Heart left ventricle (tissue), 16 donors: ENCODE measurements at regions not wholly inside any gene's neighbourhood (a gene's known extent, or its start where the extent isn't known, plus 50 kb on each side); places are given as distances from the start of the nearest gene placed in this dataset.

Source experiments
- ATAC-seq, 4 donors: fragments of 200-7000 bp; cut with Tn5 transposase; one replicate each; pipeline ENCODE4 v1.9.1; 2020 to 2022; ENCODE audit warnings: moderate library complexity in 4 of 4, mild to moderate bottlenecking in 3 of 4, moderate number of reproducible peaks in 1 of 4
- DNase-seq, 5 donors: peaks; one replicate each; pipeline ENCODE4 v3.0.0-alpha.2; 2020
- H3K27ac ChIP-seq, 12 donors: fragments of 200-600 bp; sonication (generic) in 4 of 12; one replicate each; pipeline versions ENCODE4 v1.5.0 to v1.8.0; 2016 to 2022; ENCODE audit warnings: mild to moderate bottlenecking in 2 of 12
- H3K27me3 ChIP-seq, 9 donors: fragments of 200-600 bp; sonication (generic) in 2 of 9; one replicate each; pipeline versions ENCODE4 v1.5.1 to v1.8.0; 2016 to 2022; ENCODE audit warnings: mild to moderate bottlenecking in 3 of 9
- H3K36me3 ChIP-seq, 9 donors: fragments of 200-600 bp; sonication (generic) in 2 of 9; one replicate each; pipeline versions ENCODE4 v1.5.0 to v1.8.0; 2018 to 2022; ENCODE audit warnings: mild to moderate bottlenecking in 2 of 9
- H3K4me1 ChIP-seq, 12 donors: fragments of 200-600 bp; sonication (generic) in 4 of 12; one replicate each; pipeline versions ENCODE4 v1.5.0 to v1.8.0; 2016 to 2022; ENCODE audit warnings: mild to moderate bottlenecking in 3 of 12
- H3K4me3 ChIP-seq, 12 donors: fragments of 200-600 bp; sonication (generic) in 4 of 12; one replicate each; pipeline versions ENCODE4 v1.5.0 to v1.8.0; 2017 to 2022; ENCODE audit warnings: mild to moderate bottlenecking in 9 of 12, moderate library complexity in 4 of 12
- H3K9me3 ChIP-seq, 12 donors: fragments of 200-600 bp; sonication (generic) in 4 of 12; one replicate each; pipeline versions ENCODE4 v1.5.0 to v1.8.0; 2016 to 2022; ENCODE audit warnings: mild to moderate bottlenecking in 1 of 12
- POLR2A ChIP-seq, 2 donors: fragments of 450-650 bp; IDR thresholded peaks; one replicate each; pipeline ENCODE4 v1.6.1; 2017; ENCODE audit warnings: antibody characterized with exemption in 2 of 2, mild to moderate bottlenecking in 2 of 2, moderate library complexity in 2 of 2
- WGBS, 4 donors: extraction: QIAGEN DNeasy Blood & Tissue Kit in 2 of 4; methylation state at CpG; one replicate each; pipeline versions ENCODE4 v1.1.5 to v1.1.7; 2013 to 2018; 5-methylcytosine and 5-hydroxymethylcytosine counted together
- intact Hi-C, 10 donors: fragments of 100-400 bp; cut with DNase I; formaldehyde crosslinking; loops; one replicate each; pipeline versions ENCODE4 v1.11.1 to v1.14.2; 2022
- TF ChIP-seq, protein P1 (sequence below), 12 donors: fragments of 200-600 bp; sonication (generic) in 4 of 12; IDR thresholded peaks; one replicate each; pipeline versions ENCODE4 v1.5.0 to v1.8.0; 2018 to 2022; ENCODE audit warnings: antibody characterized with exemption in 12 of 12, mild to moderate bottlenecking in 5 of 12
- donor health status: ischemic (EF 13 %, LVEDD 7.1; RV severe dilation, severe dysfunction).
- donor health status: healthy with polysubstance abuse.
- donor health status: DM: no; HTN: yes; CAD: no.
- donor health status: DM: no; HTN: no; CAD: no.
- donor health status: ischemic (EF 25% LVEDD 6.9; RV normal size, moderate dysfunction).
- donor health status: ischemic (EF 25% LVEDD 5.7; RV mildly dilated, moderate dysfunction).
- donor health status: healthy.
- donor health status: DM: yes; HTN: yes; CAD: no.
- donor health status: ischemic (EF 35%, LVEDD 5.7; RV mildly dilated, moderate dysfunction).
- donor health status: nonischemic (EF 11% LVEDD 7.7; RV severe dilation, severe dysfunction).
- donor health status: DM: yes; HTN: yes; CAD: no.
- donor health status: PGD.
- donor health status: ischemic (EF 29% LVEDD 5.4; RV normal size, mild dysfunction).
- donor health status: nonischemic (EF 23%, LVEDD 6.1; RV moderate dilation, normal function).

DNA sequence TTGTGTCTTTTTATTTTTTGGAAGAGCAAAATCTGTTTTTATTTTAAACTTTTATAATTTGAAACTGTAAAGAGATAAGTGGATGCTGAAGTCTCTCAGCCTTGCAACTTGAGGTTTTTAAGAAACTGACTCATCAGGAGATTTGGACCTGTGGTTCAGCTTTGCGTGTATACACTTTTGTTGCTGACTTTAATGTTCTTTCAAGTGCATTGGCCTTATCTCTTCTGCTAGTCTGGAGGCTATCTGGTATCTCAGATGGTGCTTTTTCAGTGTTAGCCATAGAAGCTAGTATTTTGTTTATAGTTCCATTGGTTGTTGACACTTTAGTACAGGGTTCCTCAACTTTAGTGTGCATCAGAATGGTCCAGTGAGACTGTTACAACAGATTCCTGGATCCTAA, 504.0 kb upstream of the SPTLC3 start:
- TF ChIP-seq POLR2A (IDR thresholded peaks at IDR 0.05): no peak
- TF ChIP-seq, protein P1, sequence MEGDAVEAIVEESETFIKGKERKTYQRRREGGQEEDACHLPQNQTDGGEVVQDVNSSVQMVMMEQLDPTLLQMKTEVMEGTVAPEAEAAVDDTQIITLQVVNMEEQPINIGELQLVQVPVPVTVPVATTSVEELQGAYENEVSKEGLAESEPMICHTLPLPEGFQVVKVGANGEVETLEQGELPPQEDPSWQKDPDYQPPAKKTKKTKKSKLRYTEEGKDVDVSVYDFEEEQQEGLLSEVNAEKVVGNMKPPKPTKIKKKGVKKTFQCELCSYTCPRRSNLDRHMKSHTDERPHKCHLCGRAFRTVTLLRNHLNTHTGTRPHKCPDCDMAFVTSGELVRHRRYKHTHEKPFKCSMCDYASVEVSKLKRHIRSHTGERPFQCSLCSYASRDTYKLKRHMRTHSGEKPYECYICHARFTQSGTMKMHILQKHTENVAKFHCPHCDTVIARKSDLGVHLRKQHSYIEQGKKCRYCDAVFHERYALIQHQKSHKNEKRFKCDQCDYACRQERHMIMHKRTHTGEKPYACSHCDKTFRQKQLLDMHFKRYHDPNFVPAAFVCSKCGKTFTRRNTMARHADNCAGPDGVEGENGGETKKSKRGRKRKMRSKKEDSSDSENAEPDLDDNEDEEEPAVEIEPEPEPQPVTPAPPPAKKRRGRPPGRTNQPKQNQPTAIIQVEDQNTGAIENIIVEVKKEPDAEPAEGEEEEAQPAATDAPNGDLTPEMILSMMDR (IDR thresholded peaks at IDR 0.05): no peak
- H3K4me1 ChIP-seq: no peaks in the 10 kb centered on the region
- intact Hi-C loops: no loop called here
- no peaks in the 10 kb centered on the region for H3K27me3 ChIP-seq
- H3K9me3 ChIP-seq: no peaks in the 10 kb centered on the region
- WGBS, 4 donors: 83 to 95% (median 85%) methylated on average over 1 of the region's 1 CpG
- no peak overlapping the region for H3K27ac ChIP-seq
- no peak overlapping the region for H3K4me3 ChIP-seq
- ATAC-seq (no peak), DNase-seq (no peak)
- no peaks in the 10 kb centered on the region for H3K36me3 ChIP-seq

DNA sequence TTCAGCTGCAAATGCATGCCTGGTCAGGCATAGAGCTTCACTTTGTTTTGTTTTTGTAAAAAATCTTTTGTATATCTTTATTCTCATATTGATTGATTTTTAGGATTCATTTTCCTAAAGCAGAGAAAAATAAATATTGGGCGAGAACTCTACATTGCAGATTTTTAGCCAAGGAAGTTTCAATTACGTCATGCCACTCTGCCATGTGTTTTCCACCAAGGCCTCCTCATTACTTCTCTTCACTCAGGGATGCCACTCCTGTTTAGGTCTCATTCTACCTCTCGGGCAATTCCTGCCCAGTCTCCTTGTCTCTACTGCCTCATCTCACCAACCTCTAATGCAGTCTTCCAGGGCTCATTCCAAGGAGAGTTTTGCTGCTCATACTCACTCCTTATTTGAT, 497.3 kb upstream of the SPTLC3 start:
- ATAC-seq: no peak
- TF ChIP-seq, protein P1 (IDR thresholded peaks at IDR 0.05): no peak
- TF ChIP-seq POLR2A (IDR thresholded peaks at IDR 0.05): no peak
- no peaks in the 10 kb centered on the region for H3K36me3 ChIP-seq
- 74 to 94% (median 86%) methylated on average over 3 of the region's 3 CpGs for WGBS, 4 donors
- intact Hi-C loops: no loop called here
- no peak for DNase-seq
- no peaks in the 10 kb centered on the region for H3K4me1 ChIP-seq
- no peak overlapping the region for H3K27ac ChIP-seq
- no peaks in the 10 kb centered on the region for H3K9me3 ChIP-seq
- no peaks in the 10 kb centered on the region for H3K27me3 ChIP-seq
- no peak overlapping the region for H3K4me3 ChIP-seq

DNA sequence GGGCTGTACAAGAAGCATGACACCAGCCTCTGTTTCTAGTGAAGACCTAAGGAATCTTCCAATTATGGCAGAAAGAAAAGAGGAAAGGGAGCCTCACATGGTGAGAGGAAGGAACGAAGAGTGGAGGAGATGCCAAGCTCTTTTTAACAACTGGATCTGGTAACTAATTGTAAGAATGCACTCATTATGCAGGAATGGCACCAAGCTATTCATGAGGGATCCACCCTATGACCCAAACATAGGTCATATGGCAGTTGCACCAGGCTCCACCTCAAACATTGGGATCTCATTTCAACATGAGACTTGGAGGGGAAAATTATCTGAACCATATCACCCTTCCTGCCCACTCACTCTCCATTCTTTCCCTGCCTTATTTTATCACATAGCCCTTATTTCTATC, 496.0 kb upstream of the SPTLC3 start:
- intact Hi-C loops: no loop called here
- H3K4me1 ChIP-seq: no peaks in the 10 kb centered on the region
- no peaks in the 10 kb centered on the region for H3K36me3 ChIP-seq
- H3K4me3 ChIP-seq: no peak overlapping the region
- WGBS, 4 donors: 54 to 73% (median 68%) methylated on average over 1 of the region's 1 CpG
- DNase-seq: no peak
- ATAC-seq: no peak
- no peaks in the 10 kb centered on the region for H3K9me3 ChIP-seq
- no peaks in the 10 kb centered on the region for H3K27me3 ChIP-seq
- TF ChIP-seq, protein P1 (IDR thresholded peaks at IDR 0.05): no peak
- TF ChIP-seq POLR2A (IDR thresholded peaks at IDR 0.05): no peak
- H3K27ac ChIP-seq: no peak overlapping the region

DNA sequence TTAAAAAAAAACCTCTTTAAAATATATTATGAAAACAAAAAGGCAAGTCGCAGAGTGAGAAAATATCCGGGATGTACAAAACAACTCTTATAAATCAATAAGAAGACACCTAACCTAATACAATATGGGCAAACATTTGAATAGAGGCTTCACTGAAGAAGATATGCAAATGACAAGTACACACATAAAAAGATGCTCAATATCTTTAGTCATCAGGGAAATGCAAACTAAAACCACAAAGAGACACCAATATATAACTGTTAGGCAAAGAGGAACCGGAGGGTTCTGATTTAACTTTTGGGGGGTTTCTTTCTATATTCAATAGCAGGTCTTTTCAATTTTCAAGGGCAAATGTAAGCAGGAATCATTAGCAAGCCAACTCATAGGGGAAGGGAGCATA, 480.7 kb upstream of the SPTLC3 start:
- no peak for ATAC-seq
- DNase-seq: no peak
- Histone ChIP-seq H3K9me3 (peaks cover 0 to 8% (median 0%) of the 10 kb centered on the region in 12 donors), H3K36me3 (no peaks in the 10 kb centered on the region), H3K4me3 (no peak overlapping the region), H3K27me3 (no peaks in the 10 kb centered on the region), H3K27ac (no peak overlapping the region), H3K4me1 (no peaks in the 10 kb centered on the region)
- intact Hi-C loops: no loop called here
- 85 to 89% (median 87%) methylated on average over 3 of the region's 3 CpGs for WGBS, 4 donors
- TF ChIP-seq, protein P1 (IDR thresholded peaks at IDR 0.05): no peak
- TF ChIP-seq POLR2A (IDR thresholded peaks at IDR 0.05): no peak
